ENCODE measurements at regions not wholly inside any gene's neighbourhood (a gene's known extent, or its start where the extent isn't known, plus 50 kb on each side); places are given as distances from the start of the nearest gene placed in this dataset.
A peak's percentile ranks its signal among the peaks of the same experiment; 100 is the strongest.

- no peak for DNase-seq (ENCODE audit: low read depth, low spot score)
- no peaks in the 10 kb centered on the region for H3K27me3 ChIP-seq (ENCODE audit: insufficient read depth, insufficient read length)
- H3K36me3 ChIP-seq (ENCODE audit: insufficient read depth, insufficient read length, low read length), result no peaks in the 10 kb centered on the region
- H3K4me1 ChIP-seq (ENCODE audit: insufficient read depth, insufficient read length), result no peaks in the 10 kb centered on the region
- H3K4me3 ChIP-seq (ENCODE audit: insufficient read length, low read depth), result no peak overlapping the region
- TF ChIP-seq ZNF274 (IDR thresholded peaks at IDR 0.05; ENCODE audit: low read depth, low read length) (no peak), SUZ12 (IDR thresholded peaks at IDR 0.05; ENCODE audit: extremely low read depth, insufficient read depth, insufficient read length) (no peak), YY1 (IDR thresholded peaks at IDR 0.05; ENCODE audit: insufficient read depth, insufficient read length) (no peak)
- H3K9me3 ChIP-seq (ENCODE audit: insufficient read depth, low read length), result no peaks in the 10 kb centered on the region
- H3K9ac ChIP-seq (ENCODE audit: insufficient read length, low read depth), result no peak overlapping the region
These were observed 463.2 kb downstream of the CDH2 start for GRCh38 chr18:27713738-27714095.

GRCh38 chr18:27713037-27713737 lies 463.7 kb downstream of the CDH2 start:
- Histone ChIP-seq H3K27me3 (ENCODE audit: insufficient read depth, insufficient read length) (no peaks in the 10 kb centered on the region), H3K36me3 (ENCODE audit: insufficient read depth, insufficient read length, low read length) (no peaks in the 10 kb centered on the region), H3K9ac (ENCODE audit: insufficient read length, low read depth) (no peak overlapping the region), H3K9me3 (ENCODE audit: insufficient read depth, low read length) (no peaks in the 10 kb centered on the region), H3K4me1 (ENCODE audit: insufficient read depth, insufficient read length) (no peaks in the 10 kb centered on the region), H3K4me3 (ENCODE audit: insufficient read length, low read depth) (no peak overlapping the region)
- peak; percentile 11 for DNase-seq (ENCODE audit: low read depth, low spot score)
- TF ChIP-seq ZNF274 (IDR thresholded peaks at IDR 0.05; ENCODE audit: low read depth, low read length) (no peak), YY1 (IDR thresholded peaks at IDR 0.05; ENCODE audit: insufficient read depth, insufficient read length) (no peak), SUZ12 (IDR thresholded peaks at IDR 0.05; ENCODE audit: extremely low read depth, insufficient read depth, insufficient read length) (no peak)

GRCh38 chr18:27712066-27712465 lies 464.9 kb downstream of the CDH2 start:
- TF ChIP-seq YY1 (IDR thresholded peaks at IDR 0.05; ENCODE audit: insufficient read depth, insufficient read length) (no peak), SUZ12 (IDR thresholded peaks at IDR 0.05; ENCODE audit: extremely low read depth, insufficient read depth, insufficient read length) (no peak), ZNF274 (IDR thresholded peaks at IDR 0.05; ENCODE audit: low read depth, low read length) (no peak)
- DNase-seq (ENCODE audit: low read depth, low spot score), result no peak
- H3K9ac ChIP-seq (ENCODE audit: insufficient read length, low read depth), result no peak overlapping the region

GRCh38 chr18:27711382-27711781 lies 465.5 kb downstream of the CDH2 start:
- no peaks in the 10 kb centered on the region for H3K27me3 ChIP-seq (ENCODE audit: insufficient read depth, insufficient read length)
- no peak overlapping the region for H3K4me3 ChIP-seq (ENCODE audit: insufficient read length, low read depth)
- H3K4me1 ChIP-seq (ENCODE audit: insufficient read depth, insufficient read length), result no peaks in the 10 kb centered on the region
- no peak for DNase-seq (ENCODE audit: low read depth, low spot score)
- no peaks in the 10 kb centered on the region for H3K9me3 ChIP-seq (ENCODE audit: insufficient read depth, low read length)
- TF ChIP-seq YY1 (IDR thresholded peaks at IDR 0.05; ENCODE audit: insufficient read depth, insufficient read length), result no peak
- TF ChIP-seq SUZ12 (IDR thresholded peaks at IDR 0.05; ENCODE audit: extremely low read depth, insufficient read depth, insufficient read length), result no peak
- TF ChIP-seq ZNF274 (IDR thresholded peaks at IDR 0.05; ENCODE audit: low read depth, low read length), result no peak
- no peaks in the 10 kb centered on the region for H3K36me3 ChIP-seq (ENCODE audit: insufficient read depth, insufficient read length, low read length)
- H3K9ac ChIP-seq (ENCODE audit: insufficient read length, low read depth), result no peak overlapping the region

More at GRCh38 chr18:27712066-27712465, 464.9 kb downstream of the CDH2 start:
- no peaks in the 10 kb centered on the region for H3K36me3 ChIP-seq (ENCODE audit: insufficient read depth, insufficient read length, low read length)
- no peaks in the 10 kb centered on the region for H3K4me1 ChIP-seq (ENCODE audit: insufficient read depth, insufficient read length)
- no peaks in the 10 kb centered on the region for H3K27me3 ChIP-seq (ENCODE audit: insufficient read depth, insufficient read length)
- H3K9me3 ChIP-seq (ENCODE audit: insufficient read depth, low read length), result no peaks in the 10 kb centered on the region
- no peak overlapping the region for H3K4me3 ChIP-seq (ENCODE audit: insufficient read length, low read depth)

- no peak overlapping the region for H3K4me3 ChIP-seq (ENCODE audit: insufficient read length, low read depth)
- no peak overlapping the region for H3K9ac ChIP-seq (ENCODE audit: insufficient read length, low read depth)
- DNase-seq (ENCODE audit: low read depth, low spot score), result no peak
- no peaks in the 10 kb centered on the region for H3K27me3 ChIP-seq (ENCODE audit: insufficient read depth, insufficient read length)
- no peaks in the 10 kb centered on the region for H3K4me1 ChIP-seq (ENCODE audit: insufficient read depth, insufficient read length)
- H3K36me3 ChIP-seq (ENCODE audit: insufficient read depth, insufficient read length, low read length), result no peaks in the 10 kb centered on the region
- no peak for TF ChIP-seq ZNF274 (IDR thresholded peaks at IDR 0.05; ENCODE audit: low read depth, low read length)
- TF ChIP-seq YY1 (IDR thresholded peaks at IDR 0.05; ENCODE audit: insufficient read depth, insufficient read length), result no peak
- TF ChIP-seq SUZ12 (IDR thresholded peaks at IDR 0.05; ENCODE audit: extremely low read depth, insufficient read depth, insufficient read length), result no peak
- H3K9me3 ChIP-seq (ENCODE audit: insufficient read depth, low read length), result no peaks in the 10 kb centered on the region
These were observed 467.6 kb downstream of the CDH2 start for GRCh38 chr18:27709344-27709743.

- no peak overlapping the region for H3K9ac ChIP-seq (ENCODE audit: insufficient read length, low read depth)
- H3K36me3 ChIP-seq (ENCODE audit: insufficient read depth, insufficient read length, low read length), result no peaks in the 10 kb centered on the region
- TF ChIP-seq ZNF274 (IDR thresholded peaks at IDR 0.05; ENCODE audit: low read depth, low read length) (no peak), YY1 (IDR thresholded peaks at IDR 0.05; ENCODE audit: insufficient read depth, insufficient read length) (no peak), SUZ12 (IDR thresholded peaks at IDR 0.05; ENCODE audit: extremely low read depth, insufficient read depth, insufficient read length) (no peak)
- H3K4me3 ChIP-seq (ENCODE audit: insufficient read length, low read depth), result no peak overlapping the region
- no peaks in the 10 kb centered on the region for H3K27me3 ChIP-seq (ENCODE audit: insufficient read depth, insufficient read length)
- H3K4me1 ChIP-seq (ENCODE audit: insufficient read depth, insufficient read length), result no peaks in the 10 kb centered on the region
- no peaks in the 10 kb centered on the region for H3K9me3 ChIP-seq (ENCODE audit: insufficient read depth, low read length)
- DNase-seq (ENCODE audit: low read depth, low spot score), result no peak
These were observed 469.7 kb downstream of the CDH2 start for GRCh38 chr18:27707201-27707600.

- DNase-seq (ENCODE audit: low read depth, low spot score), result no peak
- Histone ChIP-seq H3K9ac (ENCODE audit: insufficient read length, low read depth) (no peak overlapping the region), H3K27me3 (ENCODE audit: insufficient read depth, insufficient read length) (no peaks in the 10 kb centered on the region), H3K9me3 (ENCODE audit: insufficient read depth, low read length) (no peaks in the 10 kb centered on the region), H3K4me3 (ENCODE audit: insufficient read length, low read depth) (no peak overlapping the region), H3K4me1 (ENCODE audit: insufficient read depth, insufficient read length) (no peaks in the 10 kb centered on the region), H3K36me3 (ENCODE audit: insufficient read depth, insufficient read length, low read length) (no peaks in the 10 kb centered on the region)
- TF ChIP-seq ZNF274 (IDR thresholded peaks at IDR 0.05; ENCODE audit: low read depth, low read length) (no peak), YY1 (IDR thresholded peaks at IDR 0.05; ENCODE audit: insufficient read depth, insufficient read length) (no peak), SUZ12 (IDR thresholded peaks at IDR 0.05; ENCODE audit: extremely low read depth, insufficient read depth, insufficient read length) (no peak)
These were observed 472.1 kb downstream of the CDH2 start for GRCh38 chr18:27704736-27705361.
